OCI-LY3 (cell line): ENCODE measurements at regions not wholly inside any gene's neighbourhood (a gene's known extent, or its start where the extent isn't known, plus 50 kb on each side); places are given as distances from the start of the nearest gene placed in this dataset.

ENCODE experiments used
- CTCF ChIP-seq: fragments of 200-600, 300-600 bp; sonication (generic); IDR thresholded peaks from 2 replicates; pipeline ENCODE4 v1.5.1; 2014; ENCODE audit warnings: antibody characterized with exemption, low read length, low read depth
- EZH2phosphoT487 ChIP-seq: fragments of 200-600 bp; shearing (Covaris generic); IDR thresholded peaks from 2 replicates; pipeline ENCODE4 v1.6.1; 2018; ENCODE audit warnings: antibody characterized with exemption, mixed run types, low read depth

- TF ChIP-seq CTCF (no peak), EZH2phosphoT487 (no peak)
These were observed 438.9 kb upstream of the WWC1 start for GRCh38 chr5:167852515-167852914.
